ENCODE measurements at regions not wholly inside any gene's neighbourhood (a gene's known extent, or its start where the extent isn't known, plus 50 kb on each side); places are given as distances from the start of the nearest gene placed in this dataset.

- no peak for DNase-seq (ENCODE audit: low read depth)
- Histone ChIP-seq H3K27me3 (ENCODE audit: control insufficient read depth, insufficient read depth, low read length) (no peaks in the 10 kb centered on the region), H3K4me3 (ENCODE audit: low read depth, low read length) (no peak overlapping the region), H3K36me3 (ENCODE audit: control insufficient read depth, insufficient read depth, low read length) (no peaks in the 10 kb centered on the region)
- TF ChIP-seq, protein P1, sequence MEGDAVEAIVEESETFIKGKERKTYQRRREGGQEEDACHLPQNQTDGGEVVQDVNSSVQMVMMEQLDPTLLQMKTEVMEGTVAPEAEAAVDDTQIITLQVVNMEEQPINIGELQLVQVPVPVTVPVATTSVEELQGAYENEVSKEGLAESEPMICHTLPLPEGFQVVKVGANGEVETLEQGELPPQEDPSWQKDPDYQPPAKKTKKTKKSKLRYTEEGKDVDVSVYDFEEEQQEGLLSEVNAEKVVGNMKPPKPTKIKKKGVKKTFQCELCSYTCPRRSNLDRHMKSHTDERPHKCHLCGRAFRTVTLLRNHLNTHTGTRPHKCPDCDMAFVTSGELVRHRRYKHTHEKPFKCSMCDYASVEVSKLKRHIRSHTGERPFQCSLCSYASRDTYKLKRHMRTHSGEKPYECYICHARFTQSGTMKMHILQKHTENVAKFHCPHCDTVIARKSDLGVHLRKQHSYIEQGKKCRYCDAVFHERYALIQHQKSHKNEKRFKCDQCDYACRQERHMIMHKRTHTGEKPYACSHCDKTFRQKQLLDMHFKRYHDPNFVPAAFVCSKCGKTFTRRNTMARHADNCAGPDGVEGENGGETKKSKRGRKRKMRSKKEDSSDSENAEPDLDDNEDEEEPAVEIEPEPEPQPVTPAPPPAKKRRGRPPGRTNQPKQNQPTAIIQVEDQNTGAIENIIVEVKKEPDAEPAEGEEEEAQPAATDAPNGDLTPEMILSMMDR (IDR thresholded peaks at IDR 0.05; ENCODE audit: insufficient read depth, low read length, severe bottlenecking): no peak
- FAIRE-seq: no peak
These were observed 52.1 kb upstream of the IL12A start for GRCh38 chr3:159936541-159936940.

DNA sequence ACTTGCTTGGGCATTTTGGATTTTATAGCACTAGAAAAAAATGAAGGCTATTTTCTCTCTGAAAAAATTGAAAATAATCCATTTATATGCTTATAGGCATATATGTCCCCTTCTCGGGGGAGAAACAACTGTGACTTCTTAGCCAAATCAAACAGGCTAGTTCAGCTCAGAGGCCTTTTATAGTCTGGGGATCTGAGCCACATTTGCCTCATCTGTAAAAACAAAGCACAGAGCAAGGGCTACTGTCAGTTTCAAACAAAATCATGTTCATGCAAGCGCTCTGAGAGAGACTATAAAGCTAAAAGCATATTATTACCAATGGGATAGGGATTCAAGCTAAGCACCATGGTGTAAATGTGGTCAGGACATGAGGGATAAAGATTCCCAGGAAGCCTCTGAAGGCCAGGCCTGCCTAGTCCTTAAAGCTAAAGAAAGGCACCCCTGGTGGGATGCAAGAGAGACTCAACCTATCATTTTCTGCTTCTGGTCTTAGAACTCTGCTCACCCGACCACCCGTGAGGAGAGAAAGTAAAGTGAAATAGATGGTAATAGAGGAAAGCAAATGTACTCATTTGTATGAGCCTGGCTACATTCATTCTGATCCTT, 51.0 kb upstream of the IL12A start:
- Histone ChIP-seq H3K4me3 (ENCODE audit: low read depth, low read length) (no peak overlapping the region), H3K36me3 (ENCODE audit: control insufficient read depth, insufficient read depth, low read length) (no peaks in the 10 kb centered on the region), H3K27me3 (ENCODE audit: control insufficient read depth, insufficient read depth, low read length) (no peaks in the 10 kb centered on the region)
- DNase-seq (ENCODE audit: low read depth): no peak
- FAIRE-seq: no peak
- TF ChIP-seq, protein P1 (IDR thresholded peaks at IDR 0.05; ENCODE audit: insufficient read depth, low read length, severe bottlenecking): no peak

GRCh38 chr3:159938714-159939113, 49.9 kb upstream of the IL12A start:
- FAIRE-seq (no peak), DNase-seq (ENCODE audit: low read depth) (peak; percentile 61)

More at GRCh38 chr3:159938714-159939113, 49.9 kb upstream of the IL12A start:
- no peak overlapping the region for H3K4me3 ChIP-seq (ENCODE audit: low read depth, low read length)
- TF ChIP-seq, protein P1 (IDR thresholded peaks at IDR 0.05; ENCODE audit: insufficient read depth, low read length, severe bottlenecking): no peak
- no peaks in the 10 kb centered on the region for H3K36me3 ChIP-seq (ENCODE audit: control insufficient read depth, insufficient read depth, low read length)
- no peaks in the 10 kb centered on the region for H3K27me3 ChIP-seq (ENCODE audit: control insufficient read depth, insufficient read depth, low read length)

Measured in bronchial epithelial cell (primary cell).